ENCODE measurements at regions not wholly inside any gene's neighbourhood (a gene's known extent, or its start where the extent isn't known, plus 50 kb on each side); places are given as distances from the start of the nearest gene placed in this dataset.

DNA sequence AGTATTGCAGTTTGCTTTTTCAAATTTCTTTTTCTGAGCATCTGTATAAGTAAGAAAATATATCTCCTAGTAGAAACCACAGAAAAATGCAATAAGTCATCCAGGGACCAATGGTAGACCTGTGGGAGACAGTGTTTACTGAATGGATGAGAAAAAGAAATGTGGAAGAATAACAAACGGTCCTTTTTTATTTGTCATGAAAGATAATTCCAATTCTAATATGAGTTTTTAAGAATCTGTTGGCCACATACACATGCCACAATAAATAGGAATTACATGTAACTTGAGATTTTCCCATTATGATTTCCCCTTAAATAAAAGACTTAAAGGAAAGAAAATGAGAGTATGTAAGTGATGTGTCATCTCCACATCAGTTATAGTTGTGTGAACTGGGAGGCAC is 107.7 kb upstream of the RAB27B start:
- TF ChIP-seq, protein P1, sequence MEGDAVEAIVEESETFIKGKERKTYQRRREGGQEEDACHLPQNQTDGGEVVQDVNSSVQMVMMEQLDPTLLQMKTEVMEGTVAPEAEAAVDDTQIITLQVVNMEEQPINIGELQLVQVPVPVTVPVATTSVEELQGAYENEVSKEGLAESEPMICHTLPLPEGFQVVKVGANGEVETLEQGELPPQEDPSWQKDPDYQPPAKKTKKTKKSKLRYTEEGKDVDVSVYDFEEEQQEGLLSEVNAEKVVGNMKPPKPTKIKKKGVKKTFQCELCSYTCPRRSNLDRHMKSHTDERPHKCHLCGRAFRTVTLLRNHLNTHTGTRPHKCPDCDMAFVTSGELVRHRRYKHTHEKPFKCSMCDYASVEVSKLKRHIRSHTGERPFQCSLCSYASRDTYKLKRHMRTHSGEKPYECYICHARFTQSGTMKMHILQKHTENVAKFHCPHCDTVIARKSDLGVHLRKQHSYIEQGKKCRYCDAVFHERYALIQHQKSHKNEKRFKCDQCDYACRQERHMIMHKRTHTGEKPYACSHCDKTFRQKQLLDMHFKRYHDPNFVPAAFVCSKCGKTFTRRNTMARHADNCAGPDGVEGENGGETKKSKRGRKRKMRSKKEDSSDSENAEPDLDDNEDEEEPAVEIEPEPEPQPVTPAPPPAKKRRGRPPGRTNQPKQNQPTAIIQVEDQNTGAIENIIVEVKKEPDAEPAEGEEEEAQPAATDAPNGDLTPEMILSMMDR (IDR thresholded peaks at IDR 0.05; ENCODE audit: low read depth, low read length, poor library complexity, severe bottlenecking), result no peak
- TF ChIP-seq EZH2phosphoT487 (IDR thresholded peaks at IDR 0.05; ENCODE audit: borderline replicate concordance, low read length), result no peak
